ENCODE measurements at regions not wholly inside any gene's neighbourhood (a gene's known extent, or its start where the extent isn't known, plus 50 kb on each side); places are given as distances from the start of the nearest gene placed in this dataset.

DNA sequence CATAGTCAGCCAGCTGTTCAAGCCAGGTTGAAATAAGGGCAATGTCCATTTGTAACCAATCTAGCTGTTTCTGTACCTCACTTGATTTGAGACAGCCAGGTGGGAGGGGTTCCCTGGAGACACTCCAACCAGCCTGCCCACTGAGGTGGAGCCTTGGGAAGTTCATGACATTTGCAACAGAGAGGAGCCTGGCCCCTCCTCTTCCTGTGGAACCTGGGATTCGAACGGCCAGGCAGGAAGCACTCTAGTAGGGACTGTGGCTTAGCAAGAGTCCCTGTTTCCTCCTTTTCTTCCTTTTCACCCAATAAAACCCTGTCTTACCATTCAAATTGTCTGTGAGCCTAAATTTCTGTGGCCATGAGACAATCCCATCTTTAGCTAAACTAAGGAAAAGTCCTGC is 312.3 kb upstream of the NMUR2 start:
- no peaks in the 10 kb centered on the region for H3K36me3 ChIP-seq (ENCODE audit: insufficient read depth, low read length)
- H3K79me2 ChIP-seq (ENCODE audit: insufficient read depth, low read length) = no peaks in the 10 kb centered on the region
- no peaks in the 10 kb centered on the region for H3K27me3 ChIP-seq (ENCODE audit: insufficient read depth, low read length)
- DNase-seq (ENCODE audit: low read depth) = no peak
- H3K9me3 ChIP-seq (ENCODE audit: insufficient read depth, low read depth, low read length) = peaks cover 6% of the 10 kb centered on the region
- H3K4me3 ChIP-seq (ENCODE audit: insufficient read depth, low read depth, low read length) = no peak overlapping the region
- FAIRE-seq = no peak
- Mint-ChIP-seq H3K36me3 (ENCODE audit: low read depth, unreplicated experiment) (no peaks in the 10 kb centered on the region), H3K27me3 (ENCODE audit: low read depth, unreplicated experiment) (no peaks in the 10 kb centered on the region), H3K27ac (ENCODE audit: unreplicated experiment) (no peak overlapping the region), H3K4me1 (ENCODE audit: low read depth, unreplicated experiment) (no peaks in the 10 kb centered on the region), H3K9me3 (ENCODE audit: unreplicated experiment) (peaks cover 1% of the 10 kb centered on the region), H3K4me3 (ENCODE audit: unreplicated experiment) (no peak overlapping the region)
- no peak overlapping the region for H3K9ac ChIP-seq (ENCODE audit: low read length)
- no peaks in the 10 kb centered on the region for H3K4me1 ChIP-seq (ENCODE audit: insufficient read depth, low read length)
- no peak overlapping the region for H3K27ac ChIP-seq (ENCODE audit: low read depth, low read length)
- H3K4me2 ChIP-seq (ENCODE audit: low read length) = no peak overlapping the region
- no peak for TF ChIP-seq EZH2 (IDR thresholded peaks at IDR 0.05; ENCODE audit: insufficient read depth, low read length)
- TF ChIP-seq, protein P1, sequence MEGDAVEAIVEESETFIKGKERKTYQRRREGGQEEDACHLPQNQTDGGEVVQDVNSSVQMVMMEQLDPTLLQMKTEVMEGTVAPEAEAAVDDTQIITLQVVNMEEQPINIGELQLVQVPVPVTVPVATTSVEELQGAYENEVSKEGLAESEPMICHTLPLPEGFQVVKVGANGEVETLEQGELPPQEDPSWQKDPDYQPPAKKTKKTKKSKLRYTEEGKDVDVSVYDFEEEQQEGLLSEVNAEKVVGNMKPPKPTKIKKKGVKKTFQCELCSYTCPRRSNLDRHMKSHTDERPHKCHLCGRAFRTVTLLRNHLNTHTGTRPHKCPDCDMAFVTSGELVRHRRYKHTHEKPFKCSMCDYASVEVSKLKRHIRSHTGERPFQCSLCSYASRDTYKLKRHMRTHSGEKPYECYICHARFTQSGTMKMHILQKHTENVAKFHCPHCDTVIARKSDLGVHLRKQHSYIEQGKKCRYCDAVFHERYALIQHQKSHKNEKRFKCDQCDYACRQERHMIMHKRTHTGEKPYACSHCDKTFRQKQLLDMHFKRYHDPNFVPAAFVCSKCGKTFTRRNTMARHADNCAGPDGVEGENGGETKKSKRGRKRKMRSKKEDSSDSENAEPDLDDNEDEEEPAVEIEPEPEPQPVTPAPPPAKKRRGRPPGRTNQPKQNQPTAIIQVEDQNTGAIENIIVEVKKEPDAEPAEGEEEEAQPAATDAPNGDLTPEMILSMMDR (IDR thresholded peaks at IDR 0.05; ENCODE audit: insufficient read depth, low read depth, low read length) = no peak
- no peak overlapping the region for H2AFZ ChIP-seq (ENCODE audit: low read depth, low read length)
- H4K20me1 ChIP-seq (ENCODE audit: insufficient read depth, low read length) = no peaks in the 10 kb centered on the region

DNA sequence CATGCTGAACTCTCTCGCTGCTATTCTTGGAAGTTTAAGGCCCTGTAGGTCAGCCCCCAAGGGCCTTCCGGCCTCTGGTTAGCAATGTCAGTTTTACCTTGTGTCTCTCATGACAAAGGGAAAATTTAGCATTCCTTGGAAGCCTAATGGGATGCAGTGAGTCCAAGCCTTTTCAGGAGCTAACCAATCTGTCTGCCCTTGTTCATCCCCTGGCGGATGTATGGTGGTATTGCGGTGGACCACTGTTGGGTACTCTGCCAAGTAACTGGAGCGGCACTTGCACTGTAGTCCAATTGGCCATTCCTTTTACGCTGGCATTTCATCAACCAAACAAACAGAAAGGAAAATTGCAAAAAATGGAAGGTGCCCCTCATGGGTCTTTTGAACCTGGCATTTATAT is 318.4 kb upstream of the NMUR2 start:
- Mint-ChIP-seq H3K27me3 (ENCODE audit: low read depth, unreplicated experiment) (no peaks in the 10 kb centered on the region), H3K9me3 (ENCODE audit: unreplicated experiment) (peaks cover 11% of the 10 kb centered on the region), H3K36me3 (ENCODE audit: low read depth, unreplicated experiment) (no peaks in the 10 kb centered on the region), H3K27ac (ENCODE audit: unreplicated experiment) (no peak overlapping the region), H3K4me1 (ENCODE audit: low read depth, unreplicated experiment) (no peaks in the 10 kb centered on the region), H3K4me3 (ENCODE audit: unreplicated experiment) (no peak overlapping the region)
- Histone ChIP-seq H3K9me3 (ENCODE audit: insufficient read depth, low read depth, low read length) (peaks cover 12% of the 10 kb centered on the region), H3K4me3 (ENCODE audit: insufficient read depth, low read depth, low read length) (no peak overlapping the region), H3K4me1 (ENCODE audit: insufficient read depth, low read length) (no peaks in the 10 kb centered on the region), H2AFZ (ENCODE audit: low read depth, low read length) (no peak overlapping the region), H3K27ac (ENCODE audit: low read depth, low read length) (no peak overlapping the region), H3K79me2 (ENCODE audit: insufficient read depth, low read length) (no peaks in the 10 kb centered on the region), H3K9ac (ENCODE audit: low read length) (no peak overlapping the region), H3K27me3 (ENCODE audit: insufficient read depth, low read length) (no peaks in the 10 kb centered on the region), H3K36me3 (ENCODE audit: insufficient read depth, low read length) (no peaks in the 10 kb centered on the region), H3K4me2 (ENCODE audit: low read length) (no peak overlapping the region), H4K20me1 (ENCODE audit: insufficient read depth, low read length) (no peaks in the 10 kb centered on the region)
- DNase-seq (ENCODE audit: low read depth) (no peak), FAIRE-seq (no peak)
- TF ChIP-seq, protein P1 (IDR thresholded peaks at IDR 0.05; ENCODE audit: insufficient read depth, low read depth, low read length) = no peak
- no peak for TF ChIP-seq EZH2 (IDR thresholded peaks at IDR 0.05; ENCODE audit: insufficient read depth, low read length)

DNA sequence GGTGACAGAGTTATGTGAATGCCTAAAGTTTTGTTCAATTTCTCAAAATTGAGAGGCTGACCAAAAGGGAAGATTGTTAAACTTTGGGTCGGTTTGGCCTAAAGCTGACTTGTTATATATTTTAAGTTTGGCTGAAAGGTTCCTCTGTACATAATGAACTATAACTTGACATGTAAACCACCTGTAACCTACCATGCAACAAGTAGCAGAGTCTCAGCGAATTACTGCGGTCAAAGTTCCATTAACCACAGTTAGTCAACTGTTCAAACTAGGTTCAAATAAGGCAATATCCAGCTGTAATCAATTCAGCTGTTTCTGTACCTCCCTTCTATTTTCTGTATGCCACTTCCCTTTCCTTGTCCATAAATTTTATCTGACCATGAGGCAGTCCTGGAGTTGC is 325.1 kb upstream of the NMUR2 start:
- Mint-ChIP-seq H3K4me1 (ENCODE audit: low read depth, unreplicated experiment) (no peaks in the 10 kb centered on the region), H3K9me3 (ENCODE audit: unreplicated experiment) (no peaks in the 10 kb centered on the region), H3K27ac (ENCODE audit: unreplicated experiment) (no peak overlapping the region), H3K36me3 (ENCODE audit: low read depth, unreplicated experiment) (no peaks in the 10 kb centered on the region), H3K4me3 (ENCODE audit: unreplicated experiment) (no peak overlapping the region), H3K27me3 (ENCODE audit: low read depth, unreplicated experiment) (no peaks in the 10 kb centered on the region)
- no peak overlapping the region for H2AFZ ChIP-seq (ENCODE audit: low read depth, low read length)
- H3K36me3 ChIP-seq (ENCODE audit: insufficient read depth, low read length) = no peaks in the 10 kb centered on the region
- no peaks in the 10 kb centered on the region for H3K9me3 ChIP-seq (ENCODE audit: insufficient read depth, low read depth, low read length)
- FAIRE-seq (no peak), DNase-seq (ENCODE audit: low read depth) (no peak)
- no peaks in the 10 kb centered on the region for H4K20me1 ChIP-seq (ENCODE audit: insufficient read depth, low read length)
- no peaks in the 10 kb centered on the region for H3K4me1 ChIP-seq (ENCODE audit: insufficient read depth, low read length)
- no peak for TF ChIP-seq EZH2 (IDR thresholded peaks at IDR 0.05; ENCODE audit: insufficient read depth, low read length)
- TF ChIP-seq, protein P1 (IDR thresholded peaks at IDR 0.05; ENCODE audit: insufficient read depth, low read depth, low read length) = no peak
- H3K27me3 ChIP-seq (ENCODE audit: insufficient read depth, low read length) = no peaks in the 10 kb centered on the region
- H3K27ac ChIP-seq (ENCODE audit: low read depth, low read length) = no peak overlapping the region
- H3K9ac ChIP-seq (ENCODE audit: low read length) = no peak overlapping the region
- no peaks in the 10 kb centered on the region for H3K79me2 ChIP-seq (ENCODE audit: insufficient read depth, low read length)
- no peak overlapping the region for H3K4me3 ChIP-seq (ENCODE audit: insufficient read depth, low read depth, low read length)
- H3K4me2 ChIP-seq (ENCODE audit: low read length) = no peak overlapping the region

All from astrocyte (in vitro differentiated cells and primary cell).